OCI-LY1 (cell line): ENCODE measurements at regions not wholly inside any gene's neighbourhood (a gene's known extent, or its start where the extent isn't known, plus 50 kb on each side); places are given as distances from the start of the nearest gene placed in this dataset.

Experiments used
- EZH2 ChIP-seq: fragments of 200-600 bp; sonication (generic), shearing (Covaris generic); IDR thresholded peaks from 2 replicates; pipeline ENCODE4 v1.8.0; 2017; ENCODE audit warnings: borderline replicate concordance, mixed run types, mild to moderate bottlenecking, antibody characterized with exemption, low read length, moderate library complexity, mixed read lengths
- TF ChIP-seq, protein P1 (sequence below): fragments of 200-600 bp; sonication (generic), shearing (Covaris generic); IDR thresholded peaks from 2 replicates; pipeline ENCODE4 v1.5.1; 2017; ENCODE audit warnings: mild to moderate bottlenecking, antibody characterized with exemption, low read length, moderate library complexity, mixed read lengths

DNA sequence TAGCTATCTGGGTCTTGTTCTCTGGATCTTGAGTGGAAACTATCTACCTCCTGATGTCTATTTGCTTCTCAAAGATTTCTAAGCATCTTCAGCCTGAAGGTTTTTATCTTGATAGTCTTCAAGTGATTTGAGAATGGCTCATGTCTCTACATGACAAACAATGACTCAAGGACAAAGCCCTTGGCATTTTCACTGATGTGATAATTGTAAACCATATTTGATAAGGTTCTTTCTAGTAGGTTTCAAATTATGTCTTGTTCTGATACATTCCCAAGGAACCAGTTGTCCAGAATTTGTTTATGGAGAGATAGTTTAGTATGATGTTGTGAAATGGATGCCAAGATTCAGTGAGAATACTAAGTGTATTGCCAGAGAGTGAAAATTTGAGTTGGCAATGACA lies 1079.3 kb upstream of the CDH9 start:
- TF ChIP-seq, protein P1, sequence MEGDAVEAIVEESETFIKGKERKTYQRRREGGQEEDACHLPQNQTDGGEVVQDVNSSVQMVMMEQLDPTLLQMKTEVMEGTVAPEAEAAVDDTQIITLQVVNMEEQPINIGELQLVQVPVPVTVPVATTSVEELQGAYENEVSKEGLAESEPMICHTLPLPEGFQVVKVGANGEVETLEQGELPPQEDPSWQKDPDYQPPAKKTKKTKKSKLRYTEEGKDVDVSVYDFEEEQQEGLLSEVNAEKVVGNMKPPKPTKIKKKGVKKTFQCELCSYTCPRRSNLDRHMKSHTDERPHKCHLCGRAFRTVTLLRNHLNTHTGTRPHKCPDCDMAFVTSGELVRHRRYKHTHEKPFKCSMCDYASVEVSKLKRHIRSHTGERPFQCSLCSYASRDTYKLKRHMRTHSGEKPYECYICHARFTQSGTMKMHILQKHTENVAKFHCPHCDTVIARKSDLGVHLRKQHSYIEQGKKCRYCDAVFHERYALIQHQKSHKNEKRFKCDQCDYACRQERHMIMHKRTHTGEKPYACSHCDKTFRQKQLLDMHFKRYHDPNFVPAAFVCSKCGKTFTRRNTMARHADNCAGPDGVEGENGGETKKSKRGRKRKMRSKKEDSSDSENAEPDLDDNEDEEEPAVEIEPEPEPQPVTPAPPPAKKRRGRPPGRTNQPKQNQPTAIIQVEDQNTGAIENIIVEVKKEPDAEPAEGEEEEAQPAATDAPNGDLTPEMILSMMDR, result no peak
- no peak for TF ChIP-seq EZH2
